K562 (cell line): ENCODE measurements at regions not wholly inside any gene's neighbourhood (a gene's known extent, or its start where the extent isn't known, plus 50 kb on each side); places are given as distances from the start of the nearest gene placed in this dataset.

Experiments used
- ATAC-seq: fragments of 200-7000 bp; cut with Tn5 transposase; 3 replicates; pipeline ENCODE4 v1.9.1; 2020; ENCODE audit warnings: moderate library complexity
- BruUV-seq: library from RNA; stranded (reverse); fragments of 400-500 nt; replicated peaks from 2 replicates; lab custom pipeline; 2021; lab: Mats Ljungman, UMichigan
- CTCF ChIA-PET: fragments of 300-600 bp; formaldehyde crosslinking; extraction: SDS; loops from one replicate; lab custom pipeline; 2021; ENCODE audit warnings: low intra/inter-chr PET ratio; lab: Yijun Ruan, JAX
- POLR2A ChIA-PET: fragments of 300-600, 350-650 bp; sonication (Branson Sonifier 250); formaldehyde crosslinking; extraction: SDS; loops from one replicate; lab custom pipeline; 2021; ENCODE audit warnings: antibody characterized with exemption, inconsistent platforms; lab: Yijun Ruan, JAX
- DNase-seq, 4 experiments: peaks; one replicate each; pipeline versions ENCODE4 v3.0.0 to v3.0.0-alpha.2; 2011 to 2018; ENCODE audit warnings: low spot score in 3 of 4, mixed read lengths in 3 of 4; ENCODE audit errors: extremely low read depth in 1 of 4
- FAIRE-seq: peaks from 2 replicates; lab custom pipeline; 2011; peaks lifted over from hg19 to GRCh38; lab: Jason Lieb, UNC
- H2AFZ ChIP-seq: 2 replicates; pipeline ENCODE4 v1.6.0; 2011; ENCODE audit warnings: low read depth, low read length, control low read depth, inconsistent platforms
- H3K27ac ChIP-seq: fragments of 200-600 bp; 3 replicates; pipeline ENCODE4 v1.8.0; 2011; ENCODE audit warnings: low read depth, mild to moderate bottlenecking, control low read depth, inconsistent platforms, low read length, moderate library complexity, mixed read lengths; ENCODE audit errors: extremely low read depth
- H3K27me3 ChIP-seq, 2 experiments: fragments of 300-600 bp in 1 of 2; 2 replicates in 1 of 2; 3 replicates in 1 of 2; pipeline versions ENCODE4 v1.6.0 to v1.8.0; 2011; ENCODE audit warnings: inconsistent platforms in 2 of 2, low read length in 2 of 2, mild to moderate bottlenecking in 1 of 2, mixed read lengths in 1 of 2, moderate library complexity in 1 of 2; ENCODE audit not compliant: control insufficient read depth in 2 of 2, insufficient read depth in 2 of 2
- H3K36me3 ChIP-seq: fragments of 300-600 bp; 3 replicates; pipeline ENCODE4 v1.8.0; 2011; ENCODE audit warnings: mild to moderate bottlenecking, low read length, inconsistent platforms; ENCODE audit not compliant: control insufficient read depth, insufficient read depth
- H3K4me1 ChIP-seq, 2 experiments: fragments of 200-600 bp in 1 of 2; replicated peaks in 1 of 2; 2 replicates in 1 of 2; 3 replicates in 1 of 2; pipeline versions ENCODE4 v1.5.1 to v1.8.0; 2011; ENCODE audit warnings: inconsistent platforms in 2 of 2, low read length in 2 of 2, mild to moderate bottlenecking in 1 of 2, mixed read lengths in 1 of 2, moderate library complexity in 1 of 2; ENCODE audit not compliant: control insufficient read depth in 2 of 2, insufficient read depth in 2 of 2
- H3K4me2 ChIP-seq: 2 replicates; pipeline ENCODE4 v1.6.1; 2011; ENCODE audit warnings: low read length, control low read depth, inconsistent platforms, mixed read lengths; ENCODE audit not compliant: insufficient read depth
- H3K4me3 ChIP-seq: fragments of 200-600 bp; sonication (generic), shearing (Covaris generic); 2 replicates; pipeline ENCODE4 v1.5.1; 2016; ENCODE audit warnings: control low read depth, inconsistent platforms
- H3K79me2 ChIP-seq: fragments of 200-600 bp; 3 replicates; pipeline ENCODE4 v1.8.0; 2011; ENCODE audit warnings: low read length, inconsistent platforms; ENCODE audit not compliant: control insufficient read depth, insufficient read depth
- H3K9ac ChIP-seq, 2 experiments: 2 replicates each; pipeline versions ENCODE4 v1.6.0 to v1.6.1; 2011; ENCODE audit warnings: low read depth in 2 of 2, low read length in 2 of 2, control low read depth in 1 of 2, inconsistent platforms in 1 of 2, mild to moderate bottlenecking in 1 of 2, mixed read lengths in 1 of 2; ENCODE audit not compliant: insufficient read depth in 1 of 2
- H3K9me1 ChIP-seq: one replicate; pipeline ENCODE4 v1.6.0; 2011; ENCODE audit warnings: inconsistent platforms, mild to moderate bottlenecking, low read length, moderate library complexity; ENCODE audit not compliant: control insufficient read depth, insufficient read depth
- H3K9me3 ChIP-seq: replicated peaks from 2 replicates; pipeline ENCODE4 v1.5.1; 2011; ENCODE audit warnings: low read depth, low read length, inconsistent platforms; ENCODE audit not compliant: control insufficient read depth, insufficient read depth
- H4K20me1 ChIP-seq: replicated peaks from 2 replicates; pipeline ENCODE4 v1.6.1; 2011; ENCODE audit warnings: low read length, inconsistent platforms, mixed read lengths; ENCODE audit not compliant: control insufficient read depth, insufficient read depth
- ARHGAP35 ChIP-seq: fragments of 450-650 bp; IDR thresholded peaks from 2 replicates; pipeline ENCODE4 v1.6.1; 2018; ENCODE audit not compliant: partially characterized antibody
- BACH1 ChIP-seq: fragments of 200-800 bp; sonication (Bioruptor generic); IDR thresholded peaks from 2 replicates; pipeline ENCODE4 v1.6.1; 2016; ENCODE audit warnings: missing genetic modification characterization, missing compliant biosample characterization
- E2F8 ChIP-seq: fragments of 450-650 bp; IDR thresholded peaks from 2 replicates; pipeline ENCODE4 v1.7.1; 2018; ENCODE audit warnings: mild to moderate bottlenecking, low read depth; ENCODE audit not compliant: partially characterized antibody
- HNRNPUL1 ChIP-seq: fragments of 200-400 bp; formaldehyde crosslinking; IDR thresholded peaks from 2 replicates; pipeline ENCODE4 v1.6.1; 2017; ENCODE audit warnings: low read length
- KDM1A ChIP-seq, 2 experiments: fragments of 450-650 bp; IDR thresholded peaks; 2 replicates each; pipeline ENCODE4 v1.6.1; 2016; ENCODE audit warnings: mild to moderate bottlenecking in 2 of 2
- MYC ChIP-seq, 2 experiments: fragments of 250-450 bp in 1 of 2; sonication (Bioruptor Pico) in 1 of 2; IDR thresholded peaks; 2 replicates each; pipeline versions ENCODE4 v1.5.1 to v1.6.1; 2012 to 2021; ENCODE audit warnings: low read depth in 2 of 2, borderline replicate concordance in 1 of 2, improper control_type of control experiment in 1 of 2, low read length in 1 of 2, mild to moderate bottlenecking in 1 of 2, moderate library complexity in 1 of 2
- NR2C1 ChIP-seq, 2 experiments: fragments of 450-650 bp; IDR thresholded peaks; 2 replicates each; pipeline ENCODE4 v1.6.1; 2017; ENCODE audit warnings: mild to moderate bottlenecking in 2 of 2, antibody characterized with exemption in 1 of 2, inconsistent platforms in 1 of 2, missing compliant biosample characterization in 1 of 2, missing genetic modification characterization in 1 of 2
- TAF15 ChIP-seq: fragments of 200-400 bp; formaldehyde crosslinking; IDR thresholded peaks from 2 replicates; pipeline ENCODE4 v1.6.1; 2017; ENCODE audit warnings: mild to moderate bottlenecking, low read depth, low read length, moderate library complexity
- THRAP3 ChIP-seq: fragments of 450-650 bp; IDR thresholded peaks from 2 replicates; pipeline ENCODE4 v1.6.1; 2016; ENCODE audit warnings: mild to moderate bottlenecking, inconsistent platforms, borderline replicate concordance
- XRCC5 ChIP-seq: fragments of 200-400 bp; formaldehyde crosslinking; IDR thresholded peaks from 2 replicates; pipeline ENCODE4 v1.6.1; 2017; ENCODE audit warnings: low read depth, mild to moderate bottlenecking, low read length
- ZC3H4 ChIP-seq: sonication (generic); formaldehyde crosslinking; IDR thresholded peaks from 2 replicates; pipeline ENCODE4 v1.9.0; 2021; ENCODE audit warnings: missing genetic modification reagents, borderline replicate concordance
- ZNF224 ChIP-seq: sonication (generic); formaldehyde crosslinking; IDR thresholded peaks from 2 replicates; pipeline ENCODE4 v1.8.0; 2022; ENCODE audit warnings: mild to moderate bottlenecking, missing genetic modification reagents
- ZNF232 ChIP-seq: sonication (generic); formaldehyde crosslinking; IDR thresholded peaks from 2 replicates; pipeline ENCODE4 v1.8.0; 2022; ENCODE audit warnings: mild to moderate bottlenecking, missing genetic modification reagents
- WGBS: fragments of 100-300 bp; shearing (Covaris generic); methylation state at CpG from one replicate; pipeline ENCODE4 v1.1.6; 2016; ENCODE audit warnings: low coverage, mixed read lengths; ENCODE audit not compliant: insufficient coverage; ENCODE audit errors: missing lambda C conversion rate; 5-methylcytosine and 5-hydroxymethylcytosine counted together
- in situ Hi-C: fragments of 300-500 bp; cut with MboI; formaldehyde crosslinking; loops from 4 replicates; pipeline ENCODE4 v1.15.0; 2018; ENCODE audit warnings: inconsistent platforms, mixed read lengths
- intact Hi-C: fragments of 100-400 bp; cut with micrococcal nuclease; formaldehyde crosslinking; loops from 2 replicates; pipeline ENCODE4 v1.14.2; 2022

- WGBS, result 8% methylated on average over 7 of the region's 7 CpGs
- TF ChIP-seq ARHGAP35, result no peak
- TF ChIP-seq THRAP3, result no peak
- TF ChIP-seq HNRNPUL1, result no peak
- no peaks in the 10 kb centered on the region for H3K79me2 ChIP-seq
- peaks cover 5 to 27% of the 10 kb centered on the region in 2 experiments; a peak in 3 of 5 replicates for H3K27me3 ChIP-seq
- no TSS peak for BruUV-seq
- H3K36me3 ChIP-seq, result no peaks in the 10 kb centered on the region
- intact Hi-C loops, result no loop called here
- H3K9me3 ChIP-seq, result no peaks in the 10 kb centered on the region
- H3K4me2 ChIP-seq, result no peak overlapping the region
- no peak for DNase-seq
- H3K4me1 ChIP-seq, result peaks cover 7 to 25% of the 10 kb centered on the region in 2 experiments; a peak in 4 of 5 replicates
- H3K4me3 ChIP-seq, result no peak overlapping the region
- in situ Hi-C loops, result no loop called here
- no peak for ATAC-seq
- no peak for FAIRE-seq
- H3K27ac ChIP-seq, result no peak overlapping the region
- no peak overlapping the region; the same call in 1 of the 2 replicates for H2AFZ ChIP-seq
- H3K9me1 ChIP-seq, result no peaks in the 10 kb centered on the region
- ChIA-PET POLR2A (interaction anchor here (0.6 to 1.1 kb wide), 3 partner anchors 26 to 133 kb away, joined by 3 to 4 read pairs (median 3); no protein-coding TSS in a partner anchor), CTCF (no interaction called here)
- no peak overlapping the region for H3K9ac ChIP-seq
- no peaks in the 10 kb centered on the region for H4K20me1 ChIP-seq
Measured at GRCh38 chr1:229005556-229005955, 265.4 kb upstream of the RAB4A start.

- DNase-seq (no peak), FAIRE-seq (no peak), ATAC-seq (no peak)
- Histone ChIP-seq H3K9ac (no peak overlapping the region), H3K9me1 (no peaks in the 10 kb centered on the region), H3K79me2 (no peaks in the 10 kb centered on the region), H3K4me2 (no peak overlapping the region), H2AFZ (no peak overlapping the region), H4K20me1 (no peaks in the 10 kb centered on the region), H3K9me3 (no peaks in the 10 kb centered on the region), H3K27ac (no peak overlapping the region), H3K36me3 (no peaks in the 10 kb centered on the region), H3K27me3 (peaks cover 5 to 27% of the 10 kb centered on the region in 2 experiments; a peak in 3 of 5 replicates), H3K4me1 (peaks cover 7 to 25% of the 10 kb centered on the region in 2 experiments; a peak in 4 of 5 replicates), H3K4me3 (no peak overlapping the region)
- in situ Hi-C loops, result no loop called here
- POLR2A ChIA-PET, result interaction anchor here (0.6 to 1.1 kb wide), 4 partner anchors 26 to 277 kb away, joined by 3 to 4 read pairs (median 3); no protein-coding TSS in a partner anchor
- no TSS peak for BruUV-seq
- intact Hi-C loops, result no loop called here
- CTCF ChIA-PET, result no interaction called here
- WGBS, result 8% methylated on average over 12 of the region's 12 CpGs
- no peak for TF ChIP-seq ZNF224 (CRISPR knock-in tag)
- no peak for TF ChIP-seq XRCC5
- TF ChIP-seq ZC3H4, result no peak
- no peak for TF ChIP-seq BACH1 (tag)
- no peak for TF ChIP-seq E2F8
- no peak for TF ChIP-seq KDM1A (IDR thresholded peaks at IDR 0.05)
- no peak for TF ChIP-seq NR2C1 (IDR thresholded peaks at IDR 0.05)
- no peak for TF ChIP-seq NR2C1 (tag; IDR thresholded peaks at IDR 0.05)
- TF ChIP-seq ZNF232 (CRISPR knock-in tag), result no peak
- no peak for TF ChIP-seq MYC (IDR thresholded peaks at IDR 0.05; ENCODE audit: low read depth, low read length)
- TF ChIP-seq MYC (CRISPR knock-in tag; IDR thresholded peaks at IDR 0.05; ENCODE audit: borderline replicate concordance, low read depth), result no peak
- no peak for TF ChIP-seq TAF15
Measured at GRCh38 chr1:229006121-229006870, 264.6 kb upstream of the RAB4A start.
